HCT116 (cell line): ENCODE measurements at regions not wholly inside any gene's neighbourhood (a gene's known extent, or its start where the extent isn't known, plus 50 kb on each side); places are given as distances from the start of the nearest gene placed in this dataset.

Experiments used
- ATAC-seq: fragments of 200-7000 bp; cut with Tn5 transposase; 2 replicates; pipeline ENCODE4 v1.9.1; 2020; ENCODE audit warnings: mild to moderate bottlenecking, moderate library complexity
- BruUV-seq: library from RNA; stranded (reverse); fragments of 400-500 nt; replicated peaks from 2 replicates; lab custom pipeline; 2021; lab: Mats Ljungman, UMichigan
- CTCF ChIA-PET: fragments of 300-600 bp; sonication (Branson Sonifier 250); formaldehyde crosslinking; loops from one replicate; lab custom pipeline; 2021; ENCODE audit warnings: antibody characterized with exemption; lab: Charles Lee
- POLR2A ChIA-PET: fragments of 300-600, 350-600 bp; sonication (Branson Sonifier 250); formaldehyde crosslinking; loops from one replicate; lab custom pipeline; 2021; ENCODE audit warnings: antibody characterized with exemption; lab: Charles Lee
- RAD21 ChIA-PET, 2 experiments: fragments of 300-600 bp; sonication (Branson Sonifier 250); formaldehyde crosslinking; loops; one replicate each; lab custom pipeline; 2023; ENCODE audit warnings: low total read pairs in 2 of 2; ENCODE audit not compliant: uncharacterized antibody in 2 of 2, unreplicated experiment in 2 of 2, low non-redundant PET in 1 of 2; lab: Charles Lee
- DNase-seq: peaks from one replicate; pipeline ENCODE4 v3.0.0-alpha.2; 2010; ENCODE audit warnings: low read depth, low spot score
- H2AFZ ChIP-seq: fragments of 200-600 bp; shearing (Covaris generic), sonication (generic); 2 replicates; pipeline ENCODE4 v1.6.1; 2017; ENCODE audit warnings: low read depth, mixed run types, mixed read lengths, antibody characterized with exemption, low read length; ENCODE audit not compliant: poor library complexity, severe bottlenecking
- H3K27ac ChIP-seq: 2 replicates; pipeline ENCODE4 v1.5.1; 2012; ENCODE audit warnings: low read depth, low read length
- H3K27me3 ChIP-seq: fragments of 200-600 bp; sonication (generic); 2 replicates; pipeline ENCODE4 v1.6.1; 2016; ENCODE audit warnings: mixed run types, low read length, mixed read lengths; ENCODE audit not compliant: insufficient read depth
- H3K36me3 ChIP-seq, 2 experiments: fragments of 200-500 bp in 1 of 2; fragments of 200-600 bp in 1 of 2; sonication (Bioruptor generic) in 1 of 2; sonication (generic) in 1 of 2; 2 replicates each; pipeline versions ENCODE4 v1.5.1 to v1.6.1; 2014 to 2016; ENCODE audit warnings: low read length in 2 of 2, inconsistent platforms in 1 of 2, mixed read lengths in 1 of 2, mixed run types in 1 of 2; ENCODE audit not compliant: insufficient read depth in 2 of 2, control insufficient read depth in 1 of 2
- H3K4me1 ChIP-seq, 2 experiments: fragments of 200-600 bp in 1 of 2; sonication (generic) in 1 of 2; 2 replicates each; pipeline versions ENCODE4 v1.5.1 to v1.6.1; 2012 to 2017; ENCODE audit warnings: low read length in 2 of 2, inconsistent platforms in 1 of 2, mild to moderate bottlenecking in 1 of 2, mixed read lengths in 1 of 2, mixed run types in 1 of 2, moderate library complexity in 1 of 2; ENCODE audit not compliant: insufficient read depth in 2 of 2, control insufficient read depth in 1 of 2
- H3K4me2 ChIP-seq: fragments of 200-600 bp; sonication (generic); 2 replicates; pipeline ENCODE4 v1.6.1; 2017; ENCODE audit warnings: mixed run types, low read length, mixed read lengths
- H3K4me3 ChIP-seq, 2 experiments: fragments of 200-600 bp in 1 of 2; sonication (generic) in 1 of 2; replicated peaks in 1 of 2; 2 replicates each; pipeline ENCODE4 v1.5.1; 2011 to 2016; ENCODE audit warnings: low read length in 2 of 2, control low read depth in 1 of 2, low read depth in 1 of 2, mild to moderate bottlenecking in 1 of 2, mixed read lengths in 1 of 2, mixed run types in 1 of 2
- H3K79me2 ChIP-seq: fragments of 200-600 bp; sonication (generic); 2 replicates; pipeline ENCODE4 v1.6.1; 2017; ENCODE audit warnings: mild to moderate bottlenecking, mixed run types, low read length, moderate library complexity, mixed read lengths; ENCODE audit not compliant: insufficient read depth
- H3K9ac ChIP-seq: fragments of 200-600 bp; sonication (generic); 2 replicates; pipeline ENCODE4 v1.6.1; 2016; ENCODE audit warnings: low read length, mixed read lengths
- H3K9me2 ChIP-seq: fragments of 200-600 bp; sonication (generic), shearing (Covaris generic); 2 replicates; pipeline ENCODE4 v1.6.1; 2017; ENCODE audit warnings: mixed run types, mild to moderate bottlenecking, moderate library complexity; ENCODE audit not compliant: insufficient read depth
- H3K9me3 ChIP-seq, 2 experiments: fragments of 200-500 bp in 1 of 2; fragments of 200-600 bp in 1 of 2; sonication (Bioruptor generic) in 1 of 2; sonication (generic) in 1 of 2; 2 replicates each; pipeline ENCODE4 v1.6.1; 2014 to 2017; ENCODE audit warnings: low read length in 2 of 2, mixed read lengths in 2 of 2, inconsistent platforms in 1 of 2, low read depth in 1 of 2, mild to moderate bottlenecking in 1 of 2, mixed run types in 1 of 2, moderate library complexity in 1 of 2; ENCODE audit not compliant: control insufficient read depth in 1 of 2, insufficient read depth in 1 of 2
- H4K20me1 ChIP-seq: fragments of 200-600 bp; sonication (generic), shearing (Covaris generic); 2 replicates; pipeline ENCODE4 v1.6.1; 2017; ENCODE audit warnings: mixed run types, mild to moderate bottlenecking, moderate library complexity; ENCODE audit not compliant: insufficient read depth
- CBX3 ChIP-seq: IDR thresholded peaks from 2 replicates; pipeline ENCODE4 v1.6.1; 2012; ENCODE audit warnings: low read depth
- CTCF ChIP-seq, 3 experiments: fragments of 200-600 bp in 1 of 3; sonication (generic) in 1 of 3; IDR thresholded peaks in 2 of 3; conservative IDR thresholded peaks in 1 of 3; 2 replicates each; pipeline ENCODE4 v1.5.1; 2012 to 2017; ENCODE audit warnings: low read depth in 2 of 3, low read length in 2 of 3, antibody characterized with exemption in 1 of 3, borderline replicate concordance in 1 of 3, control low read depth in 1 of 3, mild to moderate bottlenecking in 1 of 3, mixed read lengths in 1 of 3, mixed run types in 1 of 3, moderate library complexity in 1 of 3; ENCODE audit not compliant: insufficient read depth in 1 of 3
- EGR1 ChIP-seq: IDR thresholded peaks from 2 replicates; pipeline ENCODE4 v1.6.1; 2012; ENCODE audit warnings: low read depth
- ELF1 ChIP-seq: IDR thresholded peaks from 2 replicates; pipeline ENCODE4 v1.6.1; 2012; ENCODE audit warnings: low read depth, borderline replicate concordance
- EZH2 ChIP-seq: fragments of 200-600 bp; sonication (generic); IDR thresholded peaks from 2 replicates; pipeline ENCODE4 v1.6.1; 2017; ENCODE audit warnings: antibody characterized with exemption, mixed run types
- EZH2phosphoT487 ChIP-seq: fragments of 200-600 bp; IDR thresholded peaks from 2 replicates; pipeline ENCODE4 v1.6.1; 2018; ENCODE audit warnings: antibody characterized with exemption, borderline replicate concordance
- FOSL1 ChIP-seq: IDR thresholded peaks from 2 replicates; pipeline ENCODE4 v1.6.1; 2012; ENCODE audit warnings: low read depth
- JUND ChIP-seq: IDR thresholded peaks from 2 replicates; pipeline ENCODE4 v1.6.1; 2012
- POLR2AphosphoS5 ChIP-seq: IDR thresholded peaks from 2 replicates; pipeline ENCODE4 v1.6.1; 2011; ENCODE audit warnings: mild to moderate bottlenecking, low read depth, low read length, moderate library complexity
- REST ChIP-seq: IDR thresholded peaks from 2 replicates; pipeline ENCODE4 v1.6.1; 2012; ENCODE audit warnings: low read depth
- SIN3A ChIP-seq: IDR thresholded peaks from 2 replicates; pipeline ENCODE4 v1.6.1; 2012; ENCODE audit warnings: low read depth
- SRF ChIP-seq: IDR thresholded peaks from 2 replicates; pipeline ENCODE4 v1.6.1; 2012; ENCODE audit warnings: low read depth
- TCF7L2 ChIP-seq: IDR thresholded peaks from 2 replicates; pipeline ENCODE4 v1.7.0; 2011; ENCODE audit warnings: borderline replicate concordance, inconsistent platforms; ENCODE audit not compliant: insufficient read depth, insufficient read length; ENCODE audit errors: extremely low read depth
- YY1 ChIP-seq: IDR thresholded peaks from 2 replicates; pipeline ENCODE4 v1.6.1; 2011; ENCODE audit warnings: low read length, low read depth, moderate library complexity, mild to moderate bottlenecking; ENCODE audit not compliant: insufficient replicate concordance; ENCODE audit errors: extremely low read depth
- ZBTB33 ChIP-seq: IDR thresholded peaks from 2 replicates; pipeline ENCODE4 v1.6.1; 2011; ENCODE audit warnings: mild to moderate bottlenecking, low read length, moderate library complexity; ENCODE audit not compliant: insufficient replicate concordance; ENCODE audit errors: extremely low read depth
- ZFX ChIP-seq: fragments of 450-650 bp; IDR thresholded peaks from 2 replicates; pipeline ENCODE4 v1.6.1; 2017
- ZNF274 ChIP-seq: fragments of 200-500 bp; sonication (Bioruptor generic); IDR thresholded peaks from 2 replicates; pipeline ENCODE4 v1.6.1; 2014; ENCODE audit warnings: mild to moderate bottlenecking, low read depth, low read length, inconsistent platforms
- intact Hi-C: fragments of 100-400 bp; cut with micrococcal nuclease; formaldehyde crosslinking; loops from 2 replicates; pipeline ENCODE4 v1.10.0; 2022
- TF ChIP-seq, protein P1 (sequence below): IDR thresholded peaks from 2 replicates; pipeline ENCODE4 v1.6.1; 2012

DNA sequence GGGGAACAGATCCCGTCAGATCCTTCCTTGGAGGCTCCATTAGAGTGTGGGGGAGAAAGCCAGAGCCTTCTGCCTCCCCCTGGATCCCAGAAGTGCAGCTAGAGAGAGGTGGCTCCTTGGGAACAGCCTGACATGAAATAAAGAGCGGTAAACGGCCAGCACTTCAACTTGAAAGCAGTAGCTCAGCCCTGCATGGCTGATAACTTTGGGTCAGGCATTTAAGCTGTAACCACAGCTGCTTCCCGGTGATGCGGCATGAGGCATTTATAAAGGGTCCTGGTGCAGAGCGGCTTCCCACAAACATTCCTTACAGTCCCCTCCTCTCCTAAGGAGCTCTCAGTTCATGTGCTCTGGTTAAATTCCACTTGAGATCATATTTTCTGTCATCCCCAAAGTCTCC, 960.3 kb downstream of the VRK1 start:
- TF ChIP-seq EZH2phosphoT487 (no peak), EGR1 (no peak), ZBTB33 (no peak), YY1 (no peak), SRF (no peak), ZNF274 (no peak), SIN3A (no peak), FOSL1 (no peak), POLR2AphosphoS5 (no peak), TCF7L2 (no peak), JUND (no peak), CBX3 (no peak), REST (no peak), ZFX (no peak), EZH2 (no peak), ELF1 (no peak), CTCF (IDR thresholded peaks at IDR 0.05 in 2 of 3, conservative IDR thresholded peaks at IDR 0.05 in 1 of 3; ENCODE audit: borderline replicate concordance in 1 of 3, insufficient read depth in 1 of 3, low read depth in 2 of 3, low read length in 2 of 3) (no peak)
- TF ChIP-seq, protein P1, sequence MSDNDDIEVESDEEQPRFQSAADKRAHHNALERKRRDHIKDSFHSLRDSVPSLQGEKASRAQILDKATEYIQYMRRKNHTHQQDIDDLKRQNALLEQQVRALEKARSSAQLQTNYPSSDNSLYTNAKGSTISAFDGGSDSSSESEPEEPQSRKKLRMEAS = no peak
- H3K9me3 ChIP-seq = no peaks in the 10 kb centered on the region
- no peaks in the 10 kb centered on the region for H3K36me3 ChIP-seq
- H4K20me1 ChIP-seq = no peaks in the 10 kb centered on the region
- DNase-seq = no peak
- H3K4me1 ChIP-seq = no peaks in the 10 kb centered on the region
- no peaks in the 10 kb centered on the region for H3K79me2 ChIP-seq
- H2AFZ ChIP-seq = no peak overlapping the region
- H3K27me3 ChIP-seq = 0 out of 2 replicates have a peak, but pooled peaks cover 2% of the 10 kb centered on the region
- H3K4me2 ChIP-seq = no peak overlapping the region
- CTCF ChIA-PET = no interaction called here
- POLR2A ChIA-PET = no interaction called here
- RAD21 ChIA-PET = no interaction called here
- BruUV-seq = no TSS peak
- no peaks in the 10 kb centered on the region for H3K9me2 ChIP-seq
- no peak overlapping the region for H3K9ac ChIP-seq
- ATAC-seq = no peak
- intact Hi-C loops = no loop called here
- no peak overlapping the region for H3K27ac ChIP-seq
- no peak overlapping the region for H3K4me3 ChIP-seq
